ENCODE measurements at regions not wholly inside any gene's neighbourhood (a gene's known extent, or its start where the extent isn't known, plus 50 kb on each side); places are given as distances from the start of the nearest gene placed in this dataset.

DNA sequence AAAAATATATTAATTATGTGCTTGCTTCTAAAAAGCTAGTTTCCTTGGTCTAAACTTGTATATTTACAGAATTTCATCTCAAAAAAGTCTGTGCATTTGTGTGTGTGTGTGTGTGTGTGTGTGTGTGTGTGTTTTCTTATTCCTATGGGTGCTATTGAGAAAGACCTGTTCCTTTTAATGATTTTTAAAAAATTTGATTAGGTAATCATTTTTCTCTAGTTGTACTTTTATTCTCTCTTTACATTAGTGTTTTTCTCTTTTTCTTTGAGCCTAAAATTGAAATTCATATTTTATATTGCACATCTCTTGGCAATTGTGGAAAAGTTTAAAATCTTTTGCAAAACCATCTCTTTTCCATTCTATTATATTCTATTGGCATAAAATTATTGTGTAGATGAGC, 690.4 kb upstream of the NDST4 start:
- no peak for DNase-seq (ENCODE audit: low spot score)

- DNase-seq (ENCODE audit: low spot score), result no peak
Measured at GRCh38 chr4:115790812-115791211, 677.4 kb upstream of the NDST4 start.

DNA sequence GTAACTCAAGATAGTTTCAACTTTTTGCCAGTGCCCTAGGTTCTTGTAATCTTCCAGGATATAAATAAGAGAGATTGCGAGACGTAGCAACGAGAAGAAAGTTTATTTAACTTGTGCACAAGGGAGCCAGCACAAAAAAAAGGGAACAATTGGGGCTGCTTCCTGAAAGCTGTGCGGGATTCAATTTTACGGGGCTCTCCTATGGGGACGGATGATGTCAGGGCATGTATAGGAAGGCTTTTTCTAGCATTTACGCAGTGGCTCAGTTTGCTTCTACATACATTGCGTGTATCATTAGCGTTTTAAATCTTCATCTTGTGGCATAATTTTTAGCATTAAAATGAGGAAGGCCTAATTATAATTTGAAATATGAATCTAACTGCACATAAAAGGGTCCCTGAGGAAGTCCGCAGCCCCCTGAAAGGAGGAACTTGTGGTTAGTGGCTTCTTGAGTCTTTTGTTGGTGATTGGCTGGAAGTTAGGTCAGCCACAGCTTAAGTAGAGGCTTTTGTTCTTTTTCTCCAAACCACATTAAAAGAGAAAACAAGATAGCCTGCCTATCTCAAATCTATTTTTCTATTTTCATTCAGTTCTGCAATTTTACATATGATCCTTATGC, 668.2 kb upstream of the NDST4 start:
- no peak for DNase-seq (ENCODE audit: low spot score)

GRCh38 chr4:115780835-115781234, 667.4 kb upstream of the NDST4 start:
- no peak for DNase-seq (ENCODE audit: low spot score)

DNA sequence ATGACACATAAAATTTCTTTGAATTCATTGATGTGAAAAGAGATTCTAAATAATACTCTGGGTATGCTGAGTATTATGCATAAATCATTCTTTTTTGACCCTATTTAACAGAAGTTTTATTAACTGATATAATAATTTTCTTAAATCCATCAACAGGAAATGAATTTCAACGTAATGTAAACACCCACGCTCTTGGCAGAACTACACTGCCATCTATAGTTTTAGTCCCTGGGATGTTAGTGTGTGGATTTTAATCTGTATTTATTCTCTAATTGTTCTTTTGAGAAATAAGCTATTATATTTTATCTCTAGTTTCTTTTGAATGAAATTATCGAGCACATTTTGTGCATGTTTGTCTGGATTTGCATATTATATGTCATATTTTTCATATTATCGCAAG, 666.8 kb upstream of the NDST4 start:
- no peak for DNase-seq (ENCODE audit: low spot score)

DNA sequence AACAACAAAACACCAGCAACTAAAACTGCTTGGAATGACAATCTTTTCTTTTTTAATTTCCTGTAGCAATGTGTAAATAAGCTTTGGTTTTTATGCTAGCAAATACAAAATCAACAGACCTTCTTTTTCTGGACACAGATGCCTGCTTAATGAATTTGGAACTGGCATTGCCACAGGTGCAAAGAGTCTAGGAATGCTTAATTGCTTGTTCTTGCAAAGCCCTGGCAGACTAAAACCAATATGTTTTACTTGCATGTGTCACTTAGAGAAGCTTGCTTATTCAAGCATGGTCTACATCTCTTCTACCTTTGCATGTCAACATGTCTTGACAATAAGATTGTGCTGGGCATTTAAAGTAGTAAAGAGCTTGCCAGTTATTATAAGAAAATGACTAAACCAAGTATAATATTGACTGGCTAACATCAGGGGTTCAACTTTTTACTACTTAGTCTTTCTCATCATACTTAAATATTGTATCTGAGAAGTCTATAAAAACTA, 656.7 kb upstream of the NDST4 start:
- no peak for DNase-seq (ENCODE audit: low spot score)

DNA sequence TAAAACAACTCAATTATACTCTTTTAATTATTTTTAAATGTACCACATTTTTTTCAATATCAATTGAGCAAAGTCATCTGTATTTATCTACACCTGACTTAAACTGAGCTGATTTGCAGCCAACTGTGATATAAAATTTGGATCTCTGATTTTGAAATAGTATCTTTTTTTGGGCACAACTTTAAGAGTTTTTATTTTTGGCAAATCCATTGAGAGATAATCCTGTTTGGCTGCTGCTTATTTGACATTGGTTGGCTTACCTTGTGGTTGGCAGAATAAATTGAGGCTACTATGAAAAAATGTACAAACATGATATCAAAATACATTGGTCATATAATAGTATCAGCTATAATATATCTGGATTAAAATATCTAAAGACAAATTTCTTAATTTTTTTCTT, 656.0 kb upstream of the NDST4 start:
- no peak for DNase-seq (ENCODE audit: low spot score)

DNA sequence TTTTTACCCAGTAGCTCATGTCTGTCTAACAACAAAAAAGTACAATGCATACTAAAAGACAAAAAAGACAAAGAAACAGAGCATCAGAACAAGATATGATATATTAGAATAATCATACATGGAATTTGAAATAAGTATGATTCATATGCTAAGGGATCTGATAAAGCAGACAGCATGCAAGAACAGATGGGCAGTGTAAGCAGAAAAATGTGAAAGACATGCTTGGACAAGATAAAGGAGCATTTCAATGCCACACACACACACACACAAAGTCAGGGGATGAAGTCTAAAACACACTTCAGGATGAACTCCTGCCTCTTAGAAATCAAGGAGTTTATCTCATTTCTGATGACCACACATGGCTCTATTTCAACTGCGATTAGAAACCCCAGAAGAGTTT, 649.6 kb upstream of the NDST4 start:
- no peak for DNase-seq (ENCODE audit: low spot score)

DNA sequence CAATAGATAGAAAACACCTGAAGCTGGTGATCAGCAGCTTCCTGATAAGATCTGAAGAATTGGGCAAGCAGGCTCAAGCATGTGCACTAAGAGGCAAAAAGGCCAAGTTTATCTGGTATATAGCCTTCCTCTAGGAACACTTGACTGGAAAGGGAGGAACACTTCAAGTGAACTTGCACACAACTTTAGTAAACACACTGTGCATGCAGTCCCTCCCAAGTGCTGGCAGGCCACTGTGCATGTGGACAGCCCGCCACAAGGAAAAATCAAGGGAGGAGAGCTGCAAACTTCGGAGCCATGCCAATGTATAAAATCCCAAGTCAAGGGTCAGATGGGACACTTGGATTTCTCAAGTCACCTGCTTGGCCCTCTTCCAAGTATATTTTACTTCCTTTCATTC, 645.8 kb upstream of the NDST4 start:
- no peak for DNase-seq (ENCODE audit: low spot score)

GRCh38 chr4:115749404-115749803, 636.0 kb upstream of the NDST4 start:
- no peak for DNase-seq (ENCODE audit: low spot score)

DNA sequence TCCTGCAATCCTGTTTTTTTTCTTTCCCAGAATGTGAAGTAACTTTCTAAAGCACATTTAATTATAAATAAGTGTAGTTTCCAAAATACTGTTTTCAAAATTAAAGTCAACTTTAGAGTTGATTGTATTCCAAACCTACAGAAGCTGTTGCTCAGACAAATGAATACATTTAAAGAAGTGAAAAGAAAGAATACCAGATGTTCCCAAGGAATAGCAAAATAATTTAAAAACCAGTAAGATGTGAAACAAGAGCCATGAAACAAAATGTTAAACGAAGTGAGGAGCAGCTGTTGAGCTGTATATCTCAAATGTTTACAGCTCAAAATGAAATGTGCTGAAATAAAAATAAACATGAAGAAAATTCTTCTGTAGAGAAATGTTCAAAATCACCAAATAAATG, 627.4 kb upstream of the NDST4 start:
- no peak for DNase-seq (ENCODE audit: low spot score)

GRCh38 chr4:115729739-115730266, 616.4 kb upstream of the NDST4 start:
- DNase-seq (ENCODE audit: low spot score), result no peak

DNA sequence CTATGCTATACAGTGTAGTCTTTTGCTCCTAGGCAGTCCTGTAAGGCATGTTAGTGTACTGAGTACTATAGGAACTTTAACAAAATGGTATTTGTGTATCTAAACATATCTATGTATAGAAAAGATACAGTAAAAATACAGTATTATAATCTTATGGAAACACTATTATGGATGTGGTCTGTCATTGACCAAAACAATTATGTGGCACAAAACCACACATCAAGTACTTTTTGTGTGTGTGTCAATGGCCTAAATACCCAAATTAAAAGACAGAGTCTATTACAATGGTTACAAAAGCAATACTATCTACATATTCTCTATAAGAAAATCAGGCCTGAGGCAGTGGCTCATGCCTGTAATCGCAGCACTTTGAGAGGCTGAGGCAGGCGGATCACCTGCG, 610.2 kb upstream of the NDST4 start:
- no peak for DNase-seq (ENCODE audit: low spot score)

- no peak for DNase-seq (ENCODE audit: low spot score)
Measured at GRCh38 chr4:115720611-115721010, 607.2 kb upstream of the NDST4 start.

GRCh38 chr4:115711575-115711974, 598.2 kb upstream of the NDST4 start:
- no peak for DNase-seq (ENCODE audit: low spot score)

DNA sequence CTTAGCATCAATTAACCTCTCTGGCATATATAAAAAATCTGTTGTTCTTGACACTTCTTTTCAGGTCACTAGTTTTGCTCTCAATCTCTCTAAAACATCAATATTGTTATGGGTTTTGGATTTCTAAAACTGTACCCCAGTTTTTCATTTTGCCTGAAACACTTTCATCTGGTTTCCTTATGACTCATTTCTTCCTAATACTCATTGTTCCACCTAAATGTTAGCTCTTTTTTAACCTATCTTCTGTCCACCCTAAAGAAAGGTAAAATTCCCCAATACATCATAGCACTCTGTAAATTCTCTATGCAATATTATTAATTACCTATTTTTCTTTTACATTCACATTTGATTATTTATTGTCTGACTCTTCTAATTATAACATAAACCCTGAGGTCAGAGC, 575.5 kb upstream of the NDST4 start:
- no peak for DNase-seq (ENCODE audit: low spot score)

DNA sequence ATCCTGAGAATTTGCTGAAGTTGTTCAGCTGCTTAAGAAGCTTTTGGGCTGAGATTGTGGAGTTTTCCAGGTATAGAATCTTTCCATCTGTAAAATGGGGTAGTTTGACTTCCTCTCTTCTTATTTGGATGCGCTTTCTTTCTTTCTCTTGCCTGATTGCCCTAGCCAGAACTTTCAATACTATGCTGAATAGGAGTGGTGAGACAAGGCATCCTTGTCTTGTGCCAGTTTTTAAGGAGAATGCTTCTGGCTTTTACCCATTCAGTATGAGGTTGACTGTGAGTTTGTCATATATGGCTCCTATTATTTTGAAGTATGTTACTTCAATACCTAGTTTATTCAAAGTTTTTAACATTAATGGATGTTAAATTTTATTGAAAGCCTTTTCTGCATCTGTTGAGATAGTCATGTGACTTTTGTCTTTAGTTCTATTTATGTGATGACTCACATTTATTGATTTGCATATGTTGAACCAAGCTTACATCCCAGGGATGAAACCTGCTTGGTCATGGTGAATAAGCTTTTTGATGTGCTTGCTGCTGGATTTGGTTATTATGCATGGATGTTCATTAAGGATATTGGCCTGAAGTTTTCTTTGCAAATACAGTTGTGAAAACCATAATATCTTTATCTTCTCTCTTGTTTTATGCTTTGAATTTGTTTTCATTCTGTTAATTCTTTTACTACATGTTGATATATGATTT, 573.8 kb upstream of the NDST4 start:
- no peak for DNase-seq (ENCODE audit: low spot score)

GRCh38 chr4:115678425-115678941, 565.1 kb upstream of the NDST4 start:
- no peak for DNase-seq (ENCODE audit: low spot score)

DNA sequence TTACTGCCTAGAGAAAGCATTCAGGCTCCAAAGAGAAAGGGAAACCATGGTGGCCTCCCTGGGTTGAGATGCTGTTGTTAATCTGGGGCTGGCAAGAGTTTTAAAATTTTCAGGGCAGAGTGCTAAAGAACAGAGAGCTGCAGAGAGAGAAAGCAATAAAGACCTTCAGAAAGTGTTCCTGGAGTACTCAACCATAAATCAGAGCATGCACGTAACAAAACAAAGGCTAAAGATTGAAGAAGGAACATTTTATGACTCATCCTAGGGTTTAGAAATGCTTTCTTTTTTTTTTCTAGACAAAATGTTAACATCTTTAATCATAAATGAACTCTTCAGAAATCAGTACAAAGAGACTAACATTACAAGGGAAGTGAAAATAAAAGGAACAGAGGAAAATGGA, 562.3 kb upstream of the NDST4 start:
- DNase-seq (ENCODE audit: low spot score), result no peak

DNA sequence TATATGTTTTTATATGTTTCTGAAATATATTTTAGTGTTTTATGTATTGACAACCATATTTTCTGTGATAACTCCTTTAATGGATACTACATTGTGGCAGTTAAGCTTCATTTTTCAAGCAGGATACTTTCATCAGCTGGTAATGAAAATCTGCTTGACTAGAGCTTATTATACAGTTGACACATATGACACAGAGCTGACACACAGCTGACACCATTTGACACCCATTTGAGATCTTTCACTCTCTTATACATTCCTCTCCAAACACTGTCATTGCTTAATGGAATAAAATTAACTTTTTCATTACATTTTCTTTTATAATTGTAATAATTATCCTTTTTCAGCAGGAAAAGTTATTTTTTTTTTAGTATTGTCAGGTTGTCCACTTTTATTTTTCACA, 561.1 kb upstream of the NDST4 start:
- no peak for DNase-seq (ENCODE audit: low spot score)

GRCh38 chr4:115671581-115671980, 558.2 kb upstream of the NDST4 start:
- DNase-seq (ENCODE audit: low spot score), result no peak

GRCh38 chr4:115670930-115671329, 557.5 kb upstream of the NDST4 start:
- no peak for DNase-seq (ENCODE audit: low spot score)

DNA sequence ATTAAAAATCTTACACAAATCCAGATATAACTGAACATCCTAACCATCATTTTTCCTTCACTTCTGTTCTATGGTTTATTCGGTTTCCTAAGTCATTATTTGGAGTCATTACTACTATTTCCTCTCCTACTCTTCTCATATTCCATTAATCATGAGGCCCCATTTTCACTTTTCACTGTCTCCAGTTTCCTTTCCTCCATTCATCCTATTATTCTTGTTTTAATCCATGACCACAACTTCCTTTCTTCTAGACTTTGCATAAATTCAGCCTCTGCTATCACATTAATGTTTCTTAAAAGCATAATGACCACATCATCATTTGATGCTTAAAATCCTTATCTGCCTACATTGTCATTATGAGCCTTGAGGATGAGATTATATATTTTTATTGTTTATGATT, 555.0 kb upstream of the NDST4 start:
- no peak for DNase-seq (ENCODE audit: low spot score)

All from SK-N-DZ (cell line).